Prostate gland (tissue), 2 donors: ENCODE measurements at regions not wholly inside any gene's neighbourhood (a gene's known extent, or its start where the extent isn't known, plus 50 kb on each side); places are given as distances from the start of the nearest gene placed in this dataset.

Experiments
- DNase-seq: peaks from one replicate; pipeline ENCODE4 v3.0.0-alpha.2; 2019; ENCODE audit warnings: low spot score
- H3K27ac ChIP-seq, 2 donors: fragments of 200-600 bp; sonication (generic); 2 replicates each; pipeline ENCODE4 v1.5.1; 2017 to 2019
- H3K27me3 ChIP-seq: fragments of 200-600 bp; sonication (generic); replicated peaks from 2 replicates; pipeline ENCODE4 v1.5.1; 2019; ENCODE audit not compliant: insufficient read depth
- H3K36me3 ChIP-seq, 2 donors: fragments of 200-600 bp; sonication (generic); 1 replicate in 1 of 2; 2 replicates in 1 of 2; pipeline versions ENCODE4 v1.5.1 to v1.8.1; 2017 to 2019
- H3K4me1 ChIP-seq: fragments of 200-600 bp; sonication (generic); replicated peaks from 2 replicates; pipeline ENCODE4 v1.5.1; 2019
- H3K4me3 ChIP-seq, 2 donors: fragments of 200-600 bp; sonication (generic); 2 replicates each; pipeline ENCODE4 v1.5.1; 2017 to 2019
- H3K9me3 ChIP-seq: fragments of 200-600 bp; sonication (generic); 2 replicates; pipeline ENCODE4 v1.5.1; 2017
- POLR2A ChIP-seq: fragments of 450-650 bp; IDR thresholded peaks from one replicate; pipeline ENCODE4 v1.6.1; 2016; ENCODE audit warnings: antibody characterized with exemption, mild to moderate bottlenecking
- POLR2AphosphoS5 ChIP-seq: sonication (generic); formaldehyde crosslinking; IDR thresholded peaks from one replicate; pipeline ENCODE4 v1.6.1; 2017; ENCODE audit warnings: antibody characterized with exemption
- WGBS: methylation state at CpG from one replicate; pipeline ENCODE4 v1.1.5; 2018; 5-methylcytosine and 5-hydroxymethylcytosine counted together
- intact Hi-C: fragments of 100-400 bp; cut with DNase I; formaldehyde crosslinking; loops from one replicate; pipeline ENCODE4 v1.14.2; 2022
- TF ChIP-seq, protein P1 (sequence below), 4 experiments: fragments of 200-600 bp in 2 of 4; fragments of 450-650 bp in 2 of 4; sonication (generic) in 2 of 4; IDR thresholded peaks; 1 replicate in 3 of 4; 2 replicates in 1 of 4; pipeline ENCODE4 v1.5.1; 2016 to 2019; ENCODE audit warnings: antibody characterized with exemption in 4 of 4, mild to moderate bottlenecking in 2 of 4, moderate library complexity in 2 of 4

DNA sequence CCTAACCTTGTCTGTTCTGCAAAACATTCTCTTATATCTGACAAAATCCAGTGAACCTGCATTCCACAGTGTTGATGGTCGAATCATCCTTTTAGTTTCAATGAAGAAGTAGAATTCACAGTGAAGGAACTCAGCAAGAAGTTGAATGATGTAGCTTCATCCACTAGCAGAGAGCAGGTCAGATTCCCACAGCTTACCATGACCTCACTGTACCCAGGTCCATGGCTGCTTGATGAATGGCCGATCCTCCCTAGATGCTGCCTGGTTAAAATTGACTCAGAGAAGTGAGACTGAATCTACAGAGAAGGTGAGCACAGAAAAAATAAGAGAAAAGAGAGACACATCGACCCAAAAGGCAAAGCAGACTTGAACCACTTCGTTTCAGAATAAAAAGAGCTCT lies 906.0 kb upstream of the CHAC2 start:
- WGBS: 81% methylated on average over 4 of the region's 4 CpGs
- no peak for TF ChIP-seq POLR2AphosphoS5
- TF ChIP-seq POLR2A: no peak
- TF ChIP-seq, protein P1, sequence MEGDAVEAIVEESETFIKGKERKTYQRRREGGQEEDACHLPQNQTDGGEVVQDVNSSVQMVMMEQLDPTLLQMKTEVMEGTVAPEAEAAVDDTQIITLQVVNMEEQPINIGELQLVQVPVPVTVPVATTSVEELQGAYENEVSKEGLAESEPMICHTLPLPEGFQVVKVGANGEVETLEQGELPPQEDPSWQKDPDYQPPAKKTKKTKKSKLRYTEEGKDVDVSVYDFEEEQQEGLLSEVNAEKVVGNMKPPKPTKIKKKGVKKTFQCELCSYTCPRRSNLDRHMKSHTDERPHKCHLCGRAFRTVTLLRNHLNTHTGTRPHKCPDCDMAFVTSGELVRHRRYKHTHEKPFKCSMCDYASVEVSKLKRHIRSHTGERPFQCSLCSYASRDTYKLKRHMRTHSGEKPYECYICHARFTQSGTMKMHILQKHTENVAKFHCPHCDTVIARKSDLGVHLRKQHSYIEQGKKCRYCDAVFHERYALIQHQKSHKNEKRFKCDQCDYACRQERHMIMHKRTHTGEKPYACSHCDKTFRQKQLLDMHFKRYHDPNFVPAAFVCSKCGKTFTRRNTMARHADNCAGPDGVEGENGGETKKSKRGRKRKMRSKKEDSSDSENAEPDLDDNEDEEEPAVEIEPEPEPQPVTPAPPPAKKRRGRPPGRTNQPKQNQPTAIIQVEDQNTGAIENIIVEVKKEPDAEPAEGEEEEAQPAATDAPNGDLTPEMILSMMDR (IDR thresholded peaks at IDR 0.05): no peak
- Histone ChIP-seq H3K4me1 (no peaks in the 10 kb centered on the region), H3K27me3 (no peaks in the 10 kb centered on the region), H3K27ac (no peak overlapping the region), H3K36me3 (no peaks in the 10 kb centered on the region), H3K4me3 (no peak overlapping the region), H3K9me3 (no peaks in the 10 kb centered on the region)
- DNase-seq: no peak
- intact Hi-C loops: no loop called here

DNA sequence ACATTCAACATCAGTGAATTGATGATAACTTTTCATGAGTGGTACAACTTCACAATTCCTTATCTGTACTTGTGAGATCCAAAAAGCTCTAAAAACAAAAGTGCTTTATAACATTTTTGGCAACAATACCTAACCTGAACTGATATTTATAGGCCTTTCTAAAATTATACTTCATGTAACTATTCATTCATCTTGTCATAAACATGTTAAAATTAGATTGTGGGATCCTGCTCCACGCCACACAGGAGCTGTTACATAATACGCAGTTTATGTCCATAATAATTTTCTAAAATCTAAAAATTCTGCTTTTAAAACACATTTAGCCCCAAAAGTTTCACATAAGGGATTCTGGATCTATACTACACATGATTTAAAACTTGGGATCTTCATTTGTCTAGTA lies 908.5 kb upstream of the CHAC2 start:
- DNase-seq: no peak
- TF ChIP-seq POLR2A (no peak), POLR2AphosphoS5 (no peak)
- TF ChIP-seq, protein P1 (IDR thresholded peaks at IDR 0.05): no peak
- Histone ChIP-seq H3K4me3 (no peak overlapping the region), H3K9me3 (no peaks in the 10 kb centered on the region), H3K36me3 (no peaks in the 10 kb centered on the region), H3K4me1 (no peaks in the 10 kb centered on the region), H3K27ac (no peak overlapping the region), H3K27me3 (no peaks in the 10 kb centered on the region)
- intact Hi-C loops: no loop called here
- 71% methylated on average over 2 of the region's 2 CpGs for WGBS

DNA sequence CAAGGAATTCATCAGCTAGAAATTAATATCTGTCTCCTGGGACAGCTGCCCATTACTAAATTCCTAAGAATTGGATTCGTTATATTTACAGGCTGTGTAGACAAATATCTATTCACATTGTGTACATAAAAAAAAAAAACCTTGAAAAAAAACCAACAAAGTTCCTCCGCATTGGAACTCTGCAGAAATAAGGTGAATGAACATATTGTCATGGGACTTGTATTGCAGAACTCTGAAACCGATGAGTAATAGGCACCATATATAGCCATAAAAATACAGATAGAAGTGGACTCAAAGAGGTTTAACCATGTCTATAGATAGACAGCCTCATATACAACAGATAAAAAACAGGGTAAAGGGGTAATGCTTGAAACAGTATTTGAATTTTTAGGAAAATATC lies 909.9 kb upstream of the CHAC2 start:
- no peak for TF ChIP-seq POLR2A
- TF ChIP-seq, protein P1 (IDR thresholded peaks at IDR 0.05): no peak
- Histone ChIP-seq H3K27ac (no peak overlapping the region), H3K9me3 (no peaks in the 10 kb centered on the region), H3K36me3 (no peaks in the 10 kb centered on the region), H3K4me1 (no peaks in the 10 kb centered on the region), H3K27me3 (no peaks in the 10 kb centered on the region), H3K4me3 (no peak overlapping the region)
- intact Hi-C loops: no loop called here
- DNase-seq: no peak
- 51% methylated on average over 3 of the region's 3 CpGs for WGBS

DNA sequence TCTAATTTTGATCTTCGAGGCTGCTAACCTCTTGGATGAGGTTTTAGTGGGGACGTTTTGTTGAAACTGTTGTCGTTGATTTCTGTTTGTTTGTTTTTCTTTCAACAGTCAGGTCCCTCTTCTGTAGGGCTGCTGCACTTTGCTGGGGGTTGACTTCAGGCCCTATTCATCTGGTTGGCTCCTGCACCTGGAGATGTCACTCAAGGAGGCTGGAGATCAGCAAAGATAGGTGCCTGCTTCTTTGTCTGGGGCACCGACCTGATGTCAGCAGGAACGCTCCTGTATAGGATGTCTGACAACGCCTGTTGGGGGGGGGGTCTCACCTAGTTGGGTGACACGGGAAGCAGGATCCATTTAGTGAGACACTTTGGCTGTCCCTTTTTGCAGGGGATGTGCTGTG lies 915.6 kb upstream of the CHAC2 start:
- intact Hi-C loops: no loop called here
- no peaks in the 10 kb centered on the region for H3K36me3 ChIP-seq
- H3K4me1 ChIP-seq: no peaks in the 10 kb centered on the region
- no peak overlapping the region for H3K4me3 ChIP-seq
- no peaks in the 10 kb centered on the region for H3K9me3 ChIP-seq
- WGBS: 88% methylated on average over 7 of the region's 7 CpGs
- DNase-seq: no peak
- TF ChIP-seq, protein P1 (IDR thresholded peaks at IDR 0.05): no peak
- no peak for TF ChIP-seq POLR2A
- TF ChIP-seq POLR2AphosphoS5: no peak
- no peak overlapping the region for H3K27ac ChIP-seq
- no peaks in the 10 kb centered on the region for H3K27me3 ChIP-seq

DNA sequence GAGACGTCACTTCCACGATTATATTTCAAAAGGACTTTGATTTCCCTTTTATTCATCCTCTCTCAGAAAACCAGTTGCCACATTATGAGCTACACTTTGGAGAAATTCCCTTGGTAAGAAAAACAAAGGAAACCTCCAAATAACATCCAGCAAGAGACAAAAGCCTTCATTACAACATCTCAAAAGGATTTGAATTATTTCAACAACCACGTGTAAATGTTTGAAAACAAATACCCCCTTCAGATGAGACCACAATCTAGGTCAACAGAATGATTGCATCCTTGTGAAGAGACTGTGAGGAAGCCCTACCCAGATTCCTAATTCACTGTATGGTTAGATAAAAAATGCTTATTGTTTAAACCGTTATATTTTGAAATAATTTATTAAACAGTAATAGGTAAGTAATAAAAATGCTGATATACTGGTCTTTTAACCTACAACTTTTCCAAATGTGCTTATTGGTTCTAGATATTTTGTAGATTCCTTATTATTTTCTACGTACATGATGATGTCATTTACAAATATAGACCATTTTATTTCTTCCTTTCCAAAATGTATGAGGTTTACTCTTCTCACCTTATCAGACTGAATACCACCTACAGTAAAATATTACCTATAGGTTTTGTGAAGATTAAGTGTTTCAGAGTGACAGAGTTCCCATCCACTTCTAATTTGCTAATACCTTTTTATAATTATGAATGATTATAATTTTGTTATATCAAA lies 922.7 kb upstream of the CHAC2 start:
- H3K27me3 ChIP-seq: no peaks in the 10 kb centered on the region
- no peaks in the 10 kb centered on the region for H3K4me1 ChIP-seq
- TF ChIP-seq POLR2AphosphoS5 (no peak), POLR2A (no peak)
- TF ChIP-seq, protein P1 (IDR thresholded peaks at IDR 0.05): no peak
- intact Hi-C loops: no loop called here
- H3K36me3 ChIP-seq: no peaks in the 10 kb centered on the region
- no peak overlapping the region for H3K4me3 ChIP-seq
- 67% methylated on average over 5 of the region's 5 CpGs for WGBS
- no peak for DNase-seq
- no peak overlapping the region for H3K27ac ChIP-seq
- no peaks in the 10 kb centered on the region for H3K9me3 ChIP-seq
